Mesothelial cell of epicardium (in vitro differentiated cells): ENCODE measurements at regions not wholly inside any gene's neighbourhood (a gene's known extent, or its start where the extent isn't known, plus 50 kb on each side); places are given as distances from the start of the nearest gene placed in this dataset.

Experiments used
- DNase-seq, 2 experiments: peaks; one replicate each; pipeline ENCODE4 v3.0.0; 2021; ENCODE audit warnings: low spot score in 2 of 2; ENCODE audit not compliant: unreplicated experiment in 2 of 2
- H3K27ac Mint-ChIP-seq: 2 replicates; pipeline ENCODE4 v1.8.0; 2021; ENCODE audit warnings: mixed read lengths
- H3K27me3 Mint-ChIP-seq: 2 replicates; pipeline ENCODE4 v1.8.0; 2021; ENCODE audit warnings: low read depth, mixed read lengths
- H3K36me3 Mint-ChIP-seq: 2 replicates; pipeline ENCODE4 v1.8.0; 2021; ENCODE audit warnings: mixed read lengths
- H3K4me1 Mint-ChIP-seq: 2 replicates; pipeline ENCODE4 v1.8.0; 2021; ENCODE audit warnings: mixed read lengths
- H3K4me3 Mint-ChIP-seq: 2 replicates; pipeline ENCODE4 v1.8.0; 2021; ENCODE audit warnings: mild to moderate bottlenecking, moderate library complexity, mixed read lengths
- H3K9me3 Mint-ChIP-seq: 2 replicates; pipeline ENCODE4 v1.8.0; 2021; ENCODE audit warnings: mixed read lengths
- CTCF ChIP-seq: fragments of 200-600 bp; sonication (generic); IDR thresholded peaks from one replicate; pipeline ENCODE4 v1.5.0; 2021; ENCODE audit warnings: antibody characterized with exemption; ENCODE audit not compliant: unreplicated experiment

GRCh38 chr22:34931026-34931425 lies 134.9 kb upstream of the ISX start:
- peaks cover 9% of the 10 kb centered on the region for H3K9me3 Mint-ChIP-seq

GRCh38 chr22:34934261-34934660 lies 131.7 kb upstream of the ISX start:
- H3K27ac Mint-ChIP-seq, result no peak overlapping the region
- H3K36me3 Mint-ChIP-seq, result no peaks in the 10 kb centered on the region
- H3K4me1 Mint-ChIP-seq, result peaks cover 6% of the 10 kb centered on the region
- peaks cover 8% of the 10 kb centered on the region for H3K27me3 Mint-ChIP-seq
- DNase-seq, result no peak
- no peak overlapping the region for H3K4me3 Mint-ChIP-seq
- TF ChIP-seq CTCF, result no peak
- peaks cover 16% of the 10 kb centered on the region for H3K9me3 Mint-ChIP-seq

More at GRCh38 chr22:34931026-34931425, 134.9 kb upstream of the ISX start:
- Mint-ChIP-seq H3K4me1 (peaks cover 3% of the 10 kb centered on the region), H3K4me3 (no peak overlapping the region), H3K27ac (no peak overlapping the region), H3K36me3 (no peaks in the 10 kb centered on the region), H3K27me3 (peaks cover 8% of the 10 kb centered on the region)
- no peak for DNase-seq
- no peak for TF ChIP-seq CTCF

GRCh38 chr22:34943830-34944229 lies 122.1 kb upstream of the ISX start:
- DNase-seq, result no peak
- H3K9me3 Mint-ChIP-seq, result peaks cover 10% of the 10 kb centered on the region
- no peak overlapping the region for H3K4me3 Mint-ChIP-seq
- H3K27me3 Mint-ChIP-seq, result no peaks in the 10 kb centered on the region
- no peak for TF ChIP-seq CTCF
- H3K4me1 Mint-ChIP-seq, result no peaks in the 10 kb centered on the region
- H3K27ac Mint-ChIP-seq, result no peak overlapping the region
- no peaks in the 10 kb centered on the region for H3K36me3 Mint-ChIP-seq

GRCh38 chr22:34946339-34946985 lies 119.5 kb upstream of the ISX start:
- Mint-ChIP-seq H3K4me3 (no peak overlapping the region), H3K4me1 (peaks cover 12% of the 10 kb centered on the region), H3K27ac (no peak overlapping the region), H3K27me3 (no peaks in the 10 kb centered on the region), H3K9me3 (no peaks in the 10 kb centered on the region), H3K36me3 (no peaks in the 10 kb centered on the region)
- TF ChIP-seq CTCF, result no peak
- DNase-seq, result no peak

GRCh38 chr22:34950489-34950888 lies 115.5 kb upstream of the ISX start:
- DNase-seq, result peak in 1 of 2 experiments; percentile 46
- TF ChIP-seq CTCF, result no peak
- Mint-ChIP-seq H3K27ac (peak overlapping the region; percentile 70), H3K27me3 (no peaks in the 10 kb centered on the region), H3K9me3 (no peaks in the 10 kb centered on the region), H3K4me3 (no peak overlapping the region), H3K4me1 (peaks cover 15% of the 10 kb centered on the region), H3K36me3 (no peaks in the 10 kb centered on the region)

- H3K36me3 Mint-ChIP-seq, result no peaks in the 10 kb centered on the region
- no peak for DNase-seq
- H3K27me3 Mint-ChIP-seq, result no peaks in the 10 kb centered on the region
- peaks cover 15% of the 10 kb centered on the region for H3K4me1 Mint-ChIP-seq
- no peak overlapping the region for H3K27ac Mint-ChIP-seq
- no peak overlapping the region for H3K4me3 Mint-ChIP-seq
- TF ChIP-seq CTCF, result no peak
- no peaks in the 10 kb centered on the region for H3K9me3 Mint-ChIP-seq
Measured at GRCh38 chr22:34951212-34951611, 114.7 kb upstream of the ISX start.
